HCT116 (cell line): ENCODE measurements at regions not wholly inside any gene's neighbourhood (a gene's known extent, or its start where the extent isn't known, plus 50 kb on each side); places are given as distances from the start of the nearest gene placed in this dataset.

Experiments used
- EZH2phosphoT487 ChIP-seq: fragments of 200-600 bp; IDR thresholded peaks from 2 replicates; pipeline ENCODE4 v1.6.1; 2018; ENCODE audit warnings: antibody characterized with exemption, borderline replicate concordance
- TF ChIP-seq, protein P1 (sequence below), 3 experiments: fragments of 200-600 bp in 1 of 3; sonication (generic) in 1 of 3; IDR thresholded peaks in 2 of 3; conservative IDR thresholded peaks in 1 of 3; 2 replicates each; pipeline ENCODE4 v1.5.1; 2012 to 2017; ENCODE audit warnings: low read depth in 2 of 3, low read length in 2 of 3, antibody characterized with exemption in 1 of 3, borderline replicate concordance in 1 of 3, control low read depth in 1 of 3, mild to moderate bottlenecking in 1 of 3, mixed read lengths in 1 of 3, mixed run types in 1 of 3, moderate library complexity in 1 of 3; ENCODE audit not compliant: insufficient read depth in 1 of 3

DNA sequence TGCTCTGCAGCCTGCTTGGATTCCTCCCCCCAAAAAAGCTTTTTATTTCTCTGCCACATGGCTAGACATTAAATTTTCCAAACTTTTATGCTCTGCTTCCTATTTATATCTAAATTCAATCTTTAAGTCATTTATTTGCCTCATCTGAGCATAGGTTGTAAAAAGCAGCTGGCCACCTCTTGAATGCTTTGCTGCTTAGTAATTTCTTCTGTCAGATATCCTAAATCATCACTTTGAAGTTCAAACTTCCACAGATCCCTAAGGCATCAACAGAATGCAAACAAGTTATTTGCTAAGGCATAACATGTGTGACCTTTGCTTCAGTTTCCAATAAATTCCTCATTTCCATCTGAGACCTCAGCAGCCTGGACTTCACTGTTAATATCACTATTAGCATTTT is 209.6 kb downstream of the FSCB start:
- TF ChIP-seq, protein P1, sequence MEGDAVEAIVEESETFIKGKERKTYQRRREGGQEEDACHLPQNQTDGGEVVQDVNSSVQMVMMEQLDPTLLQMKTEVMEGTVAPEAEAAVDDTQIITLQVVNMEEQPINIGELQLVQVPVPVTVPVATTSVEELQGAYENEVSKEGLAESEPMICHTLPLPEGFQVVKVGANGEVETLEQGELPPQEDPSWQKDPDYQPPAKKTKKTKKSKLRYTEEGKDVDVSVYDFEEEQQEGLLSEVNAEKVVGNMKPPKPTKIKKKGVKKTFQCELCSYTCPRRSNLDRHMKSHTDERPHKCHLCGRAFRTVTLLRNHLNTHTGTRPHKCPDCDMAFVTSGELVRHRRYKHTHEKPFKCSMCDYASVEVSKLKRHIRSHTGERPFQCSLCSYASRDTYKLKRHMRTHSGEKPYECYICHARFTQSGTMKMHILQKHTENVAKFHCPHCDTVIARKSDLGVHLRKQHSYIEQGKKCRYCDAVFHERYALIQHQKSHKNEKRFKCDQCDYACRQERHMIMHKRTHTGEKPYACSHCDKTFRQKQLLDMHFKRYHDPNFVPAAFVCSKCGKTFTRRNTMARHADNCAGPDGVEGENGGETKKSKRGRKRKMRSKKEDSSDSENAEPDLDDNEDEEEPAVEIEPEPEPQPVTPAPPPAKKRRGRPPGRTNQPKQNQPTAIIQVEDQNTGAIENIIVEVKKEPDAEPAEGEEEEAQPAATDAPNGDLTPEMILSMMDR (IDR thresholded peaks at IDR 0.05 in 2 of 3, conservative IDR thresholded peaks at IDR 0.05 in 1 of 3; ENCODE audit: borderline replicate concordance in 1 of 3, insufficient read depth in 1 of 3, low read depth in 2 of 3, low read length in 2 of 3), result no peak
- no peak for TF ChIP-seq EZH2phosphoT487
